Heart left ventricle (tissue), 13 donors: ENCODE measurements at regions not wholly inside any gene's neighbourhood (a gene's known extent, or its start where the extent isn't known, plus 50 kb on each side); places are given as distances from the start of the nearest gene placed in this dataset.

Experiments
- POLR2A ChIP-seq, 2 donors: fragments of 450-650 bp; IDR thresholded peaks; one replicate each; pipeline ENCODE4 v1.6.1; 2017; ENCODE audit warnings: antibody characterized with exemption in 2 of 2, mild to moderate bottlenecking in 2 of 2, moderate library complexity in 2 of 2
- TF ChIP-seq, protein P1 (sequence below), 12 donors: fragments of 200-600 bp; sonication (generic) in 4 of 12; IDR thresholded peaks; one replicate each; pipeline versions ENCODE4 v1.5.0 to v1.8.0; 2018 to 2022; ENCODE audit warnings: antibody characterized with exemption in 12 of 12, mild to moderate bottlenecking in 5 of 12
- donor health status: ischemic (EF 13 %, LVEDD 7.1; RV severe dilation, severe dysfunction).
- donor health status: DM: no; HTN: yes; CAD: no.
- donor health status: DM: no; HTN: no; CAD: no.
- donor health status: ischemic (EF 25% LVEDD 6.9; RV normal size, moderate dysfunction).
- donor health status: ischemic (EF 25% LVEDD 5.7; RV mildly dilated, moderate dysfunction).
- donor health status: ischemic (EF 35%, LVEDD 5.7; RV mildly dilated, moderate dysfunction).
- donor health status: nonischemic (EF 11% LVEDD 7.7; RV severe dilation, severe dysfunction).
- donor health status: DM: yes; HTN: yes; CAD: no.
- donor health status: PGD.
- donor health status: ischemic (EF 29% LVEDD 5.4; RV normal size, mild dysfunction).
- donor health status: nonischemic (EF 23%, LVEDD 6.1; RV moderate dilation, normal function).

DNA sequence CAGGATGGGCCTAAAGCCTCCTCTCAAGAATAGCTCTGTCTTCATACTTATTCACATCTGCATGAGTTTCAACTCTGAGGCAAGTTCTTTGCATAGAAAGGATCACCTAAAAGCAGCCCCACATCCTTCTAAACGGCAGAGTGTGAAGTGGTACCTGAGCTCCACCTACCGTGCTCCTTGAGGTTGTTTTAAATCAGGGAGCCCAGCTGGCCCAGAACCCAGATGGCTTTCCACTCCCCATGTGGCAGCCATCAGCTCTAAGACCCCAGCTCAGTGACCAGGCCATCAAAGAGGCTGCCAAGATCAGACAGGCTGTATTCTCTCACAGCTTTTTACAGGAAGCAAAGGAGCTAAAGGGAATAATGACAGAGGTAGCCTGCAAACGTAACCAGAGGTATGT lies 299.3 kb downstream of the RASEF start:
- TF ChIP-seq, protein P1, sequence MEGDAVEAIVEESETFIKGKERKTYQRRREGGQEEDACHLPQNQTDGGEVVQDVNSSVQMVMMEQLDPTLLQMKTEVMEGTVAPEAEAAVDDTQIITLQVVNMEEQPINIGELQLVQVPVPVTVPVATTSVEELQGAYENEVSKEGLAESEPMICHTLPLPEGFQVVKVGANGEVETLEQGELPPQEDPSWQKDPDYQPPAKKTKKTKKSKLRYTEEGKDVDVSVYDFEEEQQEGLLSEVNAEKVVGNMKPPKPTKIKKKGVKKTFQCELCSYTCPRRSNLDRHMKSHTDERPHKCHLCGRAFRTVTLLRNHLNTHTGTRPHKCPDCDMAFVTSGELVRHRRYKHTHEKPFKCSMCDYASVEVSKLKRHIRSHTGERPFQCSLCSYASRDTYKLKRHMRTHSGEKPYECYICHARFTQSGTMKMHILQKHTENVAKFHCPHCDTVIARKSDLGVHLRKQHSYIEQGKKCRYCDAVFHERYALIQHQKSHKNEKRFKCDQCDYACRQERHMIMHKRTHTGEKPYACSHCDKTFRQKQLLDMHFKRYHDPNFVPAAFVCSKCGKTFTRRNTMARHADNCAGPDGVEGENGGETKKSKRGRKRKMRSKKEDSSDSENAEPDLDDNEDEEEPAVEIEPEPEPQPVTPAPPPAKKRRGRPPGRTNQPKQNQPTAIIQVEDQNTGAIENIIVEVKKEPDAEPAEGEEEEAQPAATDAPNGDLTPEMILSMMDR (IDR thresholded peaks at IDR 0.05): no peak
- TF ChIP-seq POLR2A (IDR thresholded peaks at IDR 0.05): no peak
